Suprapubic skin (tissue), 4 donors: ENCODE measurements at regions not wholly inside any gene's neighbourhood (a gene's known extent, or its start where the extent isn't known, plus 50 kb on each side); places are given as distances from the start of the nearest gene placed in this dataset.

Source experiments
- DNase-seq, 2 donors: peaks; one replicate each; pipeline ENCODE4 v3.0.0-alpha.2; 2019; ENCODE audit warnings: low spot score in 2 of 2
- H3K27ac ChIP-seq: fragments of 200-600 bp; sonication (generic); one replicate; pipeline ENCODE4 v1.5.1; 2019
- H3K27me3 ChIP-seq: fragments of 200-600 bp; sonication (generic); one replicate; pipeline ENCODE4 v1.5.1; 2019
- H3K36me3 ChIP-seq: fragments of 200-600 bp; sonication (generic); one replicate; pipeline ENCODE4 v1.5.1; 2019
- H3K4me1 ChIP-seq: fragments of 200-600 bp; sonication (generic); one replicate; pipeline ENCODE4 v1.5.1; 2019
- H3K4me3 ChIP-seq: fragments of 200-600 bp; sonication (generic); one replicate; pipeline ENCODE4 v1.5.1; 2019; ENCODE audit warnings: mild to moderate bottlenecking
- H3K9me3 ChIP-seq: fragments of 200-600 bp; sonication (generic); one replicate; pipeline ENCODE4 v1.5.1; 2019
- CTCF ChIP-seq, 2 donors: fragments of 200-600 bp in 1 of 2; fragments of 450-650 bp in 1 of 2; sonication (generic) in 1 of 2; IDR thresholded peaks; one replicate each; pipeline ENCODE4 v1.5.1; 2016 to 2019; ENCODE audit warnings: antibody characterized with exemption in 2 of 2, mild to moderate bottlenecking in 1 of 2, moderate library complexity in 1 of 2
- EP300 ChIP-seq: sonication (generic); formaldehyde crosslinking; IDR thresholded peaks from one replicate; pipeline ENCODE4 v1.6.1; 2017; ENCODE audit warnings: antibody characterized with exemption
- POLR2A ChIP-seq, 2 donors: fragments of 450-650 bp; IDR thresholded peaks; one replicate each; pipeline ENCODE4 v1.6.1; 2017; ENCODE audit warnings: antibody characterized with exemption in 2 of 2, mild to moderate bottlenecking in 2 of 2, moderate library complexity in 2 of 2
- POLR2AphosphoS5 ChIP-seq, 3 donors: sonication (generic); formaldehyde crosslinking; IDR thresholded peaks; one replicate each; pipeline ENCODE4 v1.6.1; 2017; ENCODE audit warnings: antibody characterized with exemption in 3 of 3
- WGBS: methylation state at CpG from one replicate; pipeline ENCODE4 v1.1.5; 2018; 5-methylcytosine and 5-hydroxymethylcytosine counted together

- TF ChIP-seq POLR2A (IDR thresholded peaks at IDR 0.05) (no peak), POLR2AphosphoS5 (IDR thresholded peaks at IDR 0.05) (no peak), CTCF (IDR thresholded peaks at IDR 0.05) (no peak), EP300 (no peak)
- H3K27me3 ChIP-seq = no peaks in the 10 kb centered on the region
- no peaks in the 10 kb centered on the region for H3K9me3 ChIP-seq
- no peak for DNase-seq
- WGBS = 93% methylated on average over 2 of the region's 3 CpGs
- H3K27ac ChIP-seq = no peak overlapping the region
- H3K4me3 ChIP-seq = no peak overlapping the region
- H3K36me3 ChIP-seq = no peaks in the 10 kb centered on the region
- H3K4me1 ChIP-seq = no peaks in the 10 kb centered on the region
These were observed 329.1 kb downstream of the SLITRK5 start for GRCh38 chr13:88000239-88000638.

DNA sequence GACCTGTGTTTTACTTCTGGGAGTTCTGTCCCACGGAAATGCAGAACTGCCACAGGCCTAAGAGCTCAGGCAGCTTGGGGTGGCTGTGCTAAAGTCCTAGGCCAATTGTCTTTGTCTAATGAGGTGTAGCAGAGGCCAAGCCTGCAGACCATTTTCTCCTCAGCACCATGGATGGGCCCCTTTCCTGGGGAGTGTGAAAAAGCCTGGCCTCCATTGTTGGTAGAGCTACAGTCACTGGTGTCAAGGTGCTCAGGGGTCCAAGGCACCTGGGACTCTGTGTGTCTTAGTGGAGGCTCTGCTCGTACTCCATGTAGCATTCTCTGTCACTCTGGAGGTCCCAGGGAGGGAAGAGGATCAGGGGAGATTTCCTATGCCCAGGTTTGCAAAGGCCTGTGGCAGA is 329.6 kb downstream of the SLITRK5 start:
- no peak overlapping the region for H3K4me3 ChIP-seq
- H3K27ac ChIP-seq = no peak overlapping the region
- H3K4me1 ChIP-seq = no peaks in the 10 kb centered on the region
- no peaks in the 10 kb centered on the region for H3K36me3 ChIP-seq
- no peaks in the 10 kb centered on the region for H3K9me3 ChIP-seq
- no peaks in the 10 kb centered on the region for H3K27me3 ChIP-seq
- WGBS = 83% methylated on average over 2 of the region's 2 CpGs
- TF ChIP-seq CTCF (IDR thresholded peaks at IDR 0.05) (no peak), POLR2A (IDR thresholded peaks at IDR 0.05) (no peak), POLR2AphosphoS5 (IDR thresholded peaks at IDR 0.05) (no peak)
- DNase-seq = no peak

DNA sequence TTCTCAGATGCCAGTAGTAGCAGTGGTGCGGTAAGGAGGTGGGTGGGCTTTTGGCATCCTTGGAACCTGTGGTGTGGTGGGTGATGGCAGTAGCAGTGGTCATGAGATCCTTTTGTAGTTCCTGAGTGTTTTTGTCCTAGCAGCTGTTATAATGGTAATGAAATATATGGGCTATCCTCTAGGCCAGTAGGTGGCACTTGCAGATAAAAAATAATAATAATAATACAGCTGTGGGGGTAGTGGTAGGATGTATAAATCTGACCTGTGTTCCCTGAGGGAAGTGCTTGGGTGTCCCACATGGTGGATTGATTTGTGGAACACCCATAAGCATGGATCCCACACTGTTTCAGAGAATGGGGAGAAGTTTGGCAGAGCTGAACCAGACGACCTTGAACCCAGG is 334.0 kb downstream of the SLITRK5 start:
- TF ChIP-seq POLR2AphosphoS5 (IDR thresholded peaks at IDR 0.05) (no peak), CTCF (IDR thresholded peaks at IDR 0.05) (no peak), EP300 (no peak), POLR2A (IDR thresholded peaks at IDR 0.05) (no peak)
- 87% methylated on average over 2 of the region's 2 CpGs for WGBS
- H3K27me3 ChIP-seq = no peaks in the 10 kb centered on the region

DNA sequence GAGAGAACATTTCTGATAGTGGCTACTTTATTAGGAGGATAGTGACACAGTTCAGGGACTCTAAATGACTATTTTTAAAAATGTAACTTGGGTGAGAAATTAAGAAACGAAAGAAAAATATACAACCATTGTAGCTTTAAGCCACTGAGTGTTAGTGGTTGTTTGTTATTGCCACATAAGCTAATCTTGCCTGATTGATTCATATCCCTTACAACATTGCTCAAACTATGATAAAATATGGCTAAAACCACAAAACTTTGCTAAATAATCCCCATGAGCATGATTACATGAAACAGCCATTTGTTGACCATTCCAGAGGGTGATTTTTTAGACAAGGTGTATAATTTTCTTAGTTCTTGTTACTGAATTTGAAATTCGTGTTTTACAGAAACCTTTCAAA is 343.4 kb downstream of the SLITRK5 start:
- WGBS = 75% methylated on average over 2 of the region's 2 CpGs
- H3K4me3 ChIP-seq = no peak overlapping the region
- no peaks in the 10 kb centered on the region for H3K36me3 ChIP-seq
- DNase-seq = no peak
- H3K9me3 ChIP-seq = no peaks in the 10 kb centered on the region
- no peaks in the 10 kb centered on the region for H3K27me3 ChIP-seq
- no peaks in the 10 kb centered on the region for H3K4me1 ChIP-seq
- H3K27ac ChIP-seq = no peak overlapping the region
- TF ChIP-seq POLR2AphosphoS5 (IDR thresholded peaks at IDR 0.05) (no peak), EP300 (no peak), CTCF (IDR thresholded peaks at IDR 0.05) (no peak), POLR2A (IDR thresholded peaks at IDR 0.05) (no peak)

More for the DNA sequence above, 334.0 kb downstream of the SLITRK5 start:
- no peak overlapping the region for H3K27ac ChIP-seq
- H3K9me3 ChIP-seq = no peaks in the 10 kb centered on the region
- no peaks in the 10 kb centered on the region for H3K4me1 ChIP-seq
- H3K36me3 ChIP-seq = no peaks in the 10 kb centered on the region
- no peak overlapping the region for H3K4me3 ChIP-seq
- DNase-seq = no peak

DNA sequence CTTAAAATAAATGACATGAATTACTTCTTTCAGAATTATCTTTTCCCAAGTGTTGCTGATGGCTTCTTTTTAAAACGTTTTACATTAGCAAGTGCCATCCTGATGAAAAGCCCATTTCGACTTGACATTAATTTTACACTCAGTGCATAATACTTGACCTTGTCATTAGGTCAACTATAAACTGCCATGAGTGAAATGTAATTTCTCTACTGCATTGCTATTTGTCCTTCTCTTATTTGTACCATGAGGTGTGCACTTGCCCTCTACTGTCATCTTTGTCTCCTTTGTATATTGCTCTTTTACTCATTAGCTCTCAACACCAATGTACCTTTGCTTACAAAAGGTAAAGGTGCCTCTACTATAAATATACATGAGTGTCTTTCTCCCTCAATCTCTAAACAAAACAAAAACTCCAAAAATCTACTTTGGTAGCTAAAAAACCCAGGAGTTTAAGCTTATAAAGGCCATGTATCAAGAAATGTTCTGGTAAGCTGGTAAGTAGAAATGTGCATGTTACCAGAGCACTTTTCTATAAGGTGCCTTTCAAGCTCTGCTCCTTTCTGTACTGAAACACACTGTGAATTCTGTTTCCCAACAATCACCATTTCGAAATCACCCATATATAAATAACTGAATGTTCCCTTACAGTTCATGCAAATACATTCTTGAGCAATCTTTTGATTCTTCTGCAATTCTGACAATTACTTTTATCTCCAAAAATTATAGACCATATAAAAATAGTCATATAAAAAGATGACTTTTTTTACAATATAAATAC is 351.4 kb downstream of the SLITRK5 start:
- no peak for TF ChIP-seq EP300
- no peak for TF ChIP-seq CTCF (IDR thresholded peaks at IDR 0.05)
- TF ChIP-seq POLR2A (IDR thresholded peaks at IDR 0.05) = no peak
- TF ChIP-seq POLR2AphosphoS5 (IDR thresholded peaks at IDR 0.05) = no peak
- Histone ChIP-seq H3K4me3 (no peak overlapping the region), H3K4me1 (no peaks in the 10 kb centered on the region), H3K27ac (no peak overlapping the region), H3K36me3 (no peaks in the 10 kb centered on the region), H3K9me3 (no peaks in the 10 kb centered on the region), H3K27me3 (no peaks in the 10 kb centered on the region)
- WGBS = 64% methylated on average over 3 of the region's 3 CpGs
- no peak for DNase-seq
